ENCODE measurements at regions not wholly inside any gene's neighbourhood (a gene's known extent, or its start where the extent isn't known, plus 50 kb on each side); places are given as distances from the start of the nearest gene placed in this dataset.

DNA sequence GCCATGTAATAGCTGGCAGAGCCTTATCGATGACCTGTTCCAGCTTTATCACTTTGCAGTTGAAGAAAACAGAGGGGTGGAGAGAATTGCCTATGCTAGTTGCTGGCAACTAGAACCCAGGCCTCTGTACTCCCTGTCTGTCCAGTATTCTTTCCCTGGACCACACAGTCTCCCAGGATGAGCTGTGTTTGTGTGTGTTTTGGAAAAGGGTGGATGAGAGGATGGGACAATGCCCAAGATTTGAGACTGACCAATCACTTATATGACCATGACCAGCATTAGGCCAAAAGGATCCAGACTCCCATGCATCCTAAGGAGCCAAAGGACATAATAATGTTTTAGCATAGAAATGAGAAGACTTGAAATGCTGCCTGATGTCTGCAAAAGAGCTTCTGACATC is 102.6 kb downstream of the CD200R1L start:
- Histone ChIP-seq H3K4me3 (no peak overlapping the region), H3K4me1 (peaks cover 0 to 6% (median 0%) of the 10 kb centered on the region in 3 donors), H3K27ac (no peak overlapping the region), H3K27me3 (no peaks in the 10 kb centered on the region), H3K36me3 (no peaks in the 10 kb centered on the region), H3K9me3 (no peaks in the 10 kb centered on the region)
- WGBS, 2 donors: 50 to 67% methylated on average over 1 of the region's 1 CpG
- no peak for DNase-seq
- intact Hi-C loops (cut with DNase I): no loop called here
- TF ChIP-seq, protein P1, sequence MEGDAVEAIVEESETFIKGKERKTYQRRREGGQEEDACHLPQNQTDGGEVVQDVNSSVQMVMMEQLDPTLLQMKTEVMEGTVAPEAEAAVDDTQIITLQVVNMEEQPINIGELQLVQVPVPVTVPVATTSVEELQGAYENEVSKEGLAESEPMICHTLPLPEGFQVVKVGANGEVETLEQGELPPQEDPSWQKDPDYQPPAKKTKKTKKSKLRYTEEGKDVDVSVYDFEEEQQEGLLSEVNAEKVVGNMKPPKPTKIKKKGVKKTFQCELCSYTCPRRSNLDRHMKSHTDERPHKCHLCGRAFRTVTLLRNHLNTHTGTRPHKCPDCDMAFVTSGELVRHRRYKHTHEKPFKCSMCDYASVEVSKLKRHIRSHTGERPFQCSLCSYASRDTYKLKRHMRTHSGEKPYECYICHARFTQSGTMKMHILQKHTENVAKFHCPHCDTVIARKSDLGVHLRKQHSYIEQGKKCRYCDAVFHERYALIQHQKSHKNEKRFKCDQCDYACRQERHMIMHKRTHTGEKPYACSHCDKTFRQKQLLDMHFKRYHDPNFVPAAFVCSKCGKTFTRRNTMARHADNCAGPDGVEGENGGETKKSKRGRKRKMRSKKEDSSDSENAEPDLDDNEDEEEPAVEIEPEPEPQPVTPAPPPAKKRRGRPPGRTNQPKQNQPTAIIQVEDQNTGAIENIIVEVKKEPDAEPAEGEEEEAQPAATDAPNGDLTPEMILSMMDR (IDR thresholded peaks at IDR 0.05): no peak
- TF ChIP-seq POLR2A (IDR thresholded peaks at IDR 0.05): no peak

- no peak for DNase-seq
- Histone ChIP-seq H3K27me3 (no peaks in the 10 kb centered on the region), H3K36me3 (no peaks in the 10 kb centered on the region), H3K9me3 (no peaks in the 10 kb centered on the region), H3K4me3 (no peak overlapping the region), H3K27ac (no peak overlapping the region), H3K4me1 (peaks cover 0 to 17% (median 0%) of the 10 kb centered on the region in 3 donors)
- TF ChIP-seq, protein P1 (IDR thresholded peaks at IDR 0.05): no peak
- no peak for TF ChIP-seq POLR2A (IDR thresholded peaks at IDR 0.05)
- intact Hi-C loops (cut with DNase I): no loop called here
- WGBS, 2 donors: 94 to 97% methylated on average over 2 of the region's 2 CpGs
Measured at GRCh38 chr3:112742934-112743333, 102.0 kb upstream of the CCDC80 start.

DNA sequence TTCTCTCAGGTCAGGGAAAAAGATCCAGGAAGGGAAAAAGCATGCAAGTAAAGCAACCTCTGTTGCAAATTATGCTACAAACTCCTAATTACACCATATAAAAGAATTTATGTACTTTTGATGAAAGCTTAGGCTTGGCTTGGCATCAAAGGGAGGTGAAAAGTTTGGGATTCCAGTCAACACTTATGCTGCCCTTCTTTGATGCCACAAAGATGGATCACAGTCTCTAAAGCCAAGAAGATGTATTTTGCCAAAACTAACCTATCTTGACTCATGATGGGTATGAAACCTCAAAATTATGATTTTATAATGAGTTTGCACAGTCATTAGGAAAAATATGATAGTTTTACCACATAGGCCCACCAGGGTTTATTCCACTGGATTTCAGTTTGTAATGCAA is 101.0 kb upstream of the CCDC80 start:
- H3K27ac ChIP-seq: no peak overlapping the region
- H3K9me3 ChIP-seq: no peaks in the 10 kb centered on the region
- no peaks in the 10 kb centered on the region for H3K27me3 ChIP-seq
- TF ChIP-seq, protein P1 (IDR thresholded peaks at IDR 0.05): no peak
- no peak for TF ChIP-seq POLR2A (IDR thresholded peaks at IDR 0.05)
- peaks cover 0 to 17% (median 0%) of the 10 kb centered on the region in 3 donors for H3K4me1 ChIP-seq
- intact Hi-C loops (cut with DNase I): no loop called here
- no peaks in the 10 kb centered on the region for H3K36me3 ChIP-seq
- DNase-seq: no peak
- no peak overlapping the region for H3K4me3 ChIP-seq

GRCh38 chr3:112740835-112741234 is 99.9 kb upstream of the CCDC80 start:
- no peaks in the 10 kb centered on the region for H3K27me3 ChIP-seq
- H3K27ac ChIP-seq: no peak overlapping the region
- no peaks in the 10 kb centered on the region for H3K36me3 ChIP-seq
- 78% methylated on average over 4 of the region's 4 CpGs for WGBS, 2 donors
- peaks cover 0 to 17% (median 0%) of the 10 kb centered on the region in 3 donors for H3K4me1 ChIP-seq
- no peaks in the 10 kb centered on the region for H3K9me3 ChIP-seq
- TF ChIP-seq, protein P1 (IDR thresholded peaks at IDR 0.05): no peak
- TF ChIP-seq POLR2A (IDR thresholded peaks at IDR 0.05): no peak
- no peak for DNase-seq
- H3K4me3 ChIP-seq: no peak overlapping the region
- intact Hi-C loops (cut with DNase I): no loop called here

- Histone ChIP-seq H3K27ac (no peak overlapping the region), H3K27me3 (no peaks in the 10 kb centered on the region), H3K9me3 (no peaks in the 10 kb centered on the region), H3K4me1 (peaks cover 0 to 25% (median 0%) of the 10 kb centered on the region in 3 donors), H3K36me3 (no peaks in the 10 kb centered on the region), H3K4me3 (no peak overlapping the region)
- intact Hi-C loops (cut with DNase I): loop anchor here (10.0 kb wide), 1 partner anchor 245 kb away; no protein-coding TSS in a partner anchor
- WGBS, 2 donors: 20 to 63% methylated on average over 1 of the region's 1 CpG
- TF ChIP-seq POLR2A (IDR thresholded peaks at IDR 0.05): no peak
- TF ChIP-seq, protein P1 (IDR thresholded peaks at IDR 0.05): peak in 1 of 6 experiments; percentile 25
- DNase-seq: no peak
Measured at GRCh38 chr3:112739252-112739965, 98.5 kb upstream of the CCDC80 start.

Data from esophagus squamous epithelium (tissue), 5 donors.